GM19043 (cell line): ENCODE measurements at regions not wholly inside any gene's neighbourhood (a gene's known extent, or its start where the extent isn't known, plus 50 kb on each side); places are given as distances from the start of the nearest gene placed in this dataset.
"Not testable (repeated sequence)": the region's sequence is repeated elsewhere in the genome, so short reads cannot be mapped to it uniquely, and the experiment has no call there.

Experiments used
- ATAC-seq: cut with Tn5 transposase; IDR thresholded peaks from one replicate; pipeline ENCODE4 v1.9.1; 2021; ENCODE audit warnings: low read depth; ENCODE audit not compliant: unreplicated experiment

DNA sequence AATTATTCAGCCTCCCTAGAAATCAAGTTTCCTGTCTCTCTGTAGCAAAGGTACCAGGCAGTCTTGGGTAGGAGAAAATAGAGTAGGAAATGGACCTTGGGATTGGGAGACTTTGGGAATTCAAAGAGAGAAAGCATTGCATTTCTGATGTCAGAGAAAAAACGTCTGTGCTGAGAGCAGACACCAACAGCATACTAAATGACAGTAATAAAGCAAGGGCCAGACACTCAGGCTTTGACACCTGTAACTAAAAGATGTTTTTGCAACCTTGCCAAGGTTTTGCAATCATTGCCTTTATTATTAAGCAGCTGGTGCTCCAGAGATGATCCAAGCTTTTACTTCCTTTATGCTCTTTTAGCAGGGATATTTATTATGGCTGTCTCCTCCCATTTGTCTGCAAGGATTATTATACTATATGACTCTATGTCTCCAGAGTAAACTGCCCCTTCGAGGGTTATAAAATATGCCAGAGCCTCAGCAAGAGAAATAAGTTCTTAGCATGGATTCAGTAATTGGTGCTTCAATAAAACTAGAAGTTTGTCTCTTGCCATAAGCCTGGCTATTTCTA, 85.2 kb upstream of the GRAMD1B start:
- no peak for ATAC-seq

DNA sequence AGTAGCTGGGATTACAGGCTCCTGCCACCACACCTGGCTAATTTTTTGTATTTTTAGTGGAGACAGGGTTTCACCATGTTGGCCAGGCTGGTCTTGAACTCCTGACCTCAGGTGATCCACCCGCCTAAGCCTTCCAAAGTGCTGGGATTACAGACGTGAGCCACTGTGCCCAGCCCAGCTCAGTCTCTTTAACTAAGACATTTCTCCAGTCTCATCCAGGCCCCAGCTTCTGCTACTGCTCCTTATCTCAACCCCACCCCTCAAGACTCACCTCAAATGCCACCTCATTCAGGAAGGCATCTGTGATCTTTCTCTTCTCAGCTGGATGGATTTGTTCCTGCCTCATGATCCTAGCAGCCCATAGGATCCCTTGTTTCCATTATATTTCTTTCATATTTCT, 85.9 kb upstream of the GRAMD1B start:
- ATAC-seq, result not testable (repeated sequence)

DNA sequence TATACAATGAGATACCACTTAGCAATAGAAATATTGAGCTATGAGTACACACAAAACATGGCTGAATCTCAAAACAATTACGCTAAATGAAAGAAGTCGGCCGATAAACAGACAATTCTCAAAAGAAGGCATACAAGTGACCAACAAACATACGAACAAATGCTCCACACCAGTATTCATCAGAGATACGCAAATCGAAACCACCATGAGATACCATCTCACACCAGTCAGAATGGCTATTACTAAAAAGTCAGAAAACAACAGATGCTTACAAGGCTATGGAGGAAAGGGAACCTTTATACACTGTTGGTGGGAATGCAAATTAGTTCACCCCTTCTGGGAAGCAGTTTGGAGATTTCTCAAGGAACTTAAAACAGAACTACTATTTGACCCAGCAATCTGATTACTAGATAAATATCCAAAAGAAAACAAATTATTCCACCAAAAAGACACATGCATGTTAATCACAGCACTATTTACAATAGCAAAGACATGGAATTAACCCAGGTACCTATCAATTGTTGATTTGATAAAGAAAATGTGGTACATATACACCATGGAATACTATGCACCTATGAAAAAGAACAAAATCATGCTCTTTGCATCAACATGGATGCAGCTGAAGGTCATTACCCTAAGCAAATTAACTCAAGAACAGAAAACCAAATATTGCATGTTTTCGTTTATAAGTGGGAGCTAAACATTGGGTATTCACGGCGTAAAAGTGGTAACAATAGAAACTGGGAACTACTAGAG, 90.9 kb upstream of the GRAMD1B start:
- no peak for ATAC-seq

DNA sequence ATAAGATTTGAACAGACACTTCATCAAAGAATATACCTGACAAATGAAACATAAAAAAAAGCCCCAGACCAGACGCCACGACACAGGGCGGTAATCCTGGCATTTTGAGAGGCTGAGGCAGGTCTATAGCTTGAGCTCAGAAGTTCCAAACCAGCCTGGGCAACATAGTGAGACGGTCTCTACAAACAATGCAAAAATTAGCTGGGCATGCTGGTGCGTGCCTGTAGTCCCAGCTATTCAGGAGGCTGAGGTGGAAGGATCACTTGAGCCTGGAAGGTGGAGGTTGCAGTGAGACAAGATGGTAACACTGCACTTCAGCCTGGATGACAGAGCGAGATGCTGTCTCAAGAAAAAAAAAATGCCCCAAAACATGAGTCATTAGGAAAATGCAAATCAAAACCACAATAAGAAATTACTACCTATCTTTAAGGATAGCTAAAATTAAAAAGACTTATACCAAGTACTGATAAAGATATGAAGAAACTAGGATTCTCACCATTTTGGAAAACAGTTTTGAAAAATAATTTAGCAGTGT, 91.7 kb upstream of the GRAMD1B start:
- ATAC-seq, result no peak

DNA sequence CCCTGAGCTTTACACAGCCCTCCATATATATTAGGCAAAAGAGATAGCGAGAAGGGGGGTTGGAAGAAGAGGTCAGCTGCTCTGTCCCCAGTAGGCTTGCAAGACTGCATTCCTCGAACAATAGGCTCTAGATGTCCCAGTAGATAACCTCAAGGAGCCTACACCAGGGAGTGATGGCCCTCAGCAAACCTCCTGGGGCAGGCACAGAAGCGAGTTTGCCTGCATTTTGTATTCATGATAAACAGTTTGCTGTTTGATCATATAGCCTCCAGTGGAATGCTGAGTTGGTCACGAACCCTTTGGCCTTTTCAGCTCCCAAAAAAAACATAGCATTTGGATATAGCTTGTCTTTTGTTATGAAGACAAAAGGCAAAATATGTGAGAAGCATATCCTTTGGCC, 95.1 kb upstream of the GRAMD1B start:
- ATAC-seq, result no peak

DNA sequence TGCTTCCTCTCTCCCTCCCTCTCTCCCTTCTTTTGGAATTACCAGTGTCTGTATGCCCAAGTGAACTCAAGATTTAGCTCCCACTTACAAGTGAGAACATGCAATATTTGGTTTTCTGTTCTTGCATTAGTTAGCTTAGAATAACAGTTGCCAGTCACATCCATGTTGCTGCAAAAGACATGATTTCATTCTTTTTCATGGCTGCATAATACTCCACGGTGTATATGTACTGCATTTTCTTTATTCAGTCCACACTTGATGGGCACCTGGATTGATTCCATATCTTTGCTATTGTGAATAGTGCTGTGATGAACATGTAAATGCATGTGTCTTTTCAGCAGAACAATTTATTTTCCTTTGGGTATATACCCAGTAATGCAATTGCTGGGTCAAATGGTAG, 97.5 kb upstream of the GRAMD1B start:
- ATAC-seq, result not testable (repeated sequence)

DNA sequence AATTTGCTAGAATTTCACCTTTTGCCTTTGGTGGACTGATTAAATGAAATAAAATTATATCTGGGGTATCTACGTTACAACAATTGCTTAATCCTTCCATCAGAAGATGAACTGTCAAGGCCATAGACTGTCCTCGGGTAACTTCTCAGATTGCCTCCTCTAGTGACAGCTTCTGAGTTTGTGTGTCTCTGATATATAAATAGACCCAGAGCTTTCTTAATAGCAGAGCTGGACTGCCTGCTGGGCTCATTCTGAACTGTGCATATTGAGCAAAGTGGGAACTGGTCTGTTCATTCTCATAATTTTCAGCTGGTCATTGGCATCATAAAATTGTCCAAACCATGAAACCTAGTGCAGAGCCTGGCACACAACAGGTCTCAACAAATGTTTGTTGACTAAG, 99.1 kb upstream of the GRAMD1B start:
- ATAC-seq, result no peak

DNA sequence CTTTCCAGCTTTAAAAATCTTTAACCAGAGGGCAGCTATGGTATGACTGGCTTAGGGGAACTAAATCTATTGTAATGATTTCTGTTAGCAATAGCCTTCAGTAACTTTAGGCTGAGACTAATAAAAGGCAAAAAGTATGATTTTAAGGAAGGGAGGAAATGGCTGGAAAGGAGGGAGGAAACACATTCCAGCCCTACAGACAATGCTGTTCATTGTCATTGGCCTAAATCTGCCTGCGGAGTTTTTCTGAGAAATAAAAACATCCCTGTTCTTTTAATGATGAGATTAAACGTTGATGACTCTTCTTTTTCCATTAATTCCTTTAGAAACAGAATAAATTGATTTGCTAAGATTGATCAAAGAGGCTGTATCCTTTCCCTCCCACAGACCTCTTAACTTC, 99.6 kb upstream of the GRAMD1B start:
- ATAC-seq, result no peak

DNA sequence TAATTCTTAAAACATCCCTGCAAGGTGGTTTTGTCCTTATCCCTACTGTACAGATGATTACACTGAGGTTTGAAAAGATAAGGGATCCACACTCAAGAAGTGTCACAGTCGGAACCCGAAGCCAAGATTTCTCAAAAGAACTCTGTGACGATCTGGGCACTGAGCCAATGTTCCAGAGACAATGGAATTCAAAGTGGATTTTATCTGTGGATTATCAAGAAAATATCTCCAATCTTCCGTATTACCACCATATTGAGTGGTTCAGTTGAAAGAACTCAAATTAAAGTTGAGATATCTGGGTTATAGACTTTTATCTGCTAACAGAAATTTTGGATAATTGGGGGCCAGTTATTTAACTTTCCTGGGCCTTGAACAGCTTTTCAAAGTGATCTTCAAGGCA, 100.0 kb upstream of the GRAMD1B start:
- ATAC-seq, result no peak

DNA sequence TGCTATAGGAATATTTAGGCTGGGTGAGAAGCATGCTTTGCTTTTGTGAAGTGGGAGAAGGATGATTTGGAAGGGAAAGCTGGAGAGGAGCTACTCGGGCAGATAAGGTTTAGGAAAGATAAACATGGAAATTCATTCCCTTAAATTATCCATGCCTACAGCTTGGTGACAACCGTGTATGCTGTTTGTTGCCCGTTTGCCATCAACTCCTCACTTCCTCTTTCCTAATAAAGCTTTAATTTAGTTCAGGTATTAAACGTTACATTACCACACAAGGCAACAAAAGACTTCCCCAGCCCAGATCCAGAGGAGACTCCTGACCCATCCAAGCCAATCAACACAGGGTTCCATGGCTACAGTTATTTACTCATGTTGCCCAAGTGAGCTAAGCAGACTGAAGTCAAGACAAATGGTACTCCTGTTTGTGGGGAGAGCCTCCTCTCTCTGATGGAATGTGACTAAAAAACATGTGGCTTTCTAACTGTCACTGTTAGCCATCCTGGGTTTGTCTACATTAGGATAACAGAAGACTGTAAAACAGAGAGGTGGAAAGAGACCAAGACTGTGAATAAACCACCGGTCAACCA, 101.7 kb upstream of the GRAMD1B start:
- ATAC-seq, result no peak

DNA sequence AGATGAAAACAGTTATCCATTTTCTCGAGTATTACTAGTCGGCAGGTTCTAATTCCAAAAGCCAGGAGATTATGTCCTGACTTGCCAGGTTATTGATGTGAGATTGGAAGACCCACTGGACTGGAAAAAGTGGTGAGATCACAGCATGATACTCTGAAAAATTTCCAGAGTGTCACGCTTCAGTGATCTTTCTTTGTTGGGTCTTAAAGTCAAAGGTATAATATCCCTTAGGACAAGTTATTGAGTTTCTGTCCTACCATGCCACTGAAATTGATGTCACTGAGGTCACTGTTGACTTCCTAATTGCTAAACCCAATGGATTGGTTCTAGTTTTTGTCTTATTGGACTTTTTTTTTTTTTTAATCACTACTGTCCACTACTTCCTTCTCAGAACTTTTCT, 104.5 kb upstream of the GRAMD1B start:
- ATAC-seq, result no peak

DNA sequence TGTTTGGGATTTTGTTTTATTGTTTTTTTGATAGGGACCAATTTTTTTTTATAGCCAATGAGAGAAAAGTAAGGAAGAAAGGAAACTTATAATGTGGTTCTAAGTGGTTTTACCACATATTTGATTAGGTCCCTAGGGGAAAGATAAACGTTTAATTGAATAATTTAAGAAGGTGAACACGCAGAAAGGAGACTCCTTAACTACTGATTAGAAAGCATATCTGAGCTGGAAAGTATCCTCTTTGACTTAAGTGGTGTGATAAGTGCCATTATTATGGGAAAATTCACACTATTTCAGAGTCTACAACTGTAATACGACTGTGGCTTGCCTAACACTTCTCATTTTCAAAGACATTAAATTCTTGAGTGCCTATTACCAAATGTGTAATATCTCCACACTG, 106.5 kb upstream of the GRAMD1B start:
- ATAC-seq, result no peak

DNA sequence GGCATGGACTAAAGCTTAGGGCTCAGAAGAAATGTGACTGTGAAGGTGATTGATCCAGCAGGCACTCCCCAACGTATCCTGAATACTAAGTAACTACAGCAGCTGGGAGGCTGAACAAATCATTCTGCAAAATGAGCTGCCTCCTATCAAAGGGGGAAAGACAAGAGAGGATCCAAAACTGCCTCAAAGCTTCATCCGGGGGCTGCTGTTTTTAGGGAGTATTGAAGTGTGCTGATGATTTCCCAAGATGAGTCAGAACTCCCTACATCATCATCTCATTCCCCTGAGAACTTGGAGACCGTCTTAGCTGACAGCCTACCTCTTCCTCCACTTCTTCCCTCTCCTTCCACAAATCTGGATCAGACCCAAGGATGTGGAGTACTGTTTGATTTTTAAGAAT, 108.4 kb upstream of the GRAMD1B start:
- no peak for ATAC-seq

DNA sequence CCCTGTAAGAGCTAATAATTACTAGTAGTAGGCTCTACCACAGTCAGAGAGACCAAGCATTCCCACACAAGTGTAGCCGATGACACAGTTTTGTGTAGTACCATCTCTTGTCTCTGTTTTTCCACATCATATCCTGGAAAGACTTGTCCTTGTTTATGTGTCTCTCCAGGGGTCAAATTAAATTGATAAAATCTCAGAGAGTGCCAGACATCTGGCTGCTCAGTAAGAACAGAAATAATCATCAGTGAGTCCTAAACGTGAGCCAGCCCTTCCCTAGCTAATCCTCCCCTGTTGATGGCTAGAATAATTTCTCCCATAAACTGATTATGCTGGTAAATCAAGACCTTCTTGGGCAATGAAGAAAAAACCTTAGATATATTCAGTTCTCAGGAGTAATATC, 111.4 kb upstream of the GRAMD1B start:
- ATAC-seq, result no peak

DNA sequence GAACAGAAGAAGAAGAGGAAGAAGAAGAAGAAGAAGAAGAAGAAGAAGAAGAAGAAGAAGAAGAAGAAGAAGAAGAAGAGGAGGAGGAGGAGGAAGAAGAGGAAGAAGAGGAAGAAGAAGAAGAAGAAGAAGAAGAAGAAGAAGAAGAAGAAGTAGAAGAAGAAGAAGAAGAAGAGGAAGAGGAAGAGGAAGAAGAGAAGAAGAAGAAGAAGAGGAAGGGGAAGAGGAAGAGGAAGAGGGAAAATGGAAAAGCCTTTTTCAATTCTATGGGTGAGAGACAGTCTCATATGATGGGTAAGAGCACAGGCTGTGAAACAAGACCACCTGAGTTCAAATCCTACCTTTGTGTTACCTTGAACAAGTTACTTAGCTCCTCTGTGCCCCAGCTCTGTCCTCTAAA, 111.9 kb upstream of the GRAMD1B start:
- ATAC-seq, result not testable (repeated sequence)

DNA sequence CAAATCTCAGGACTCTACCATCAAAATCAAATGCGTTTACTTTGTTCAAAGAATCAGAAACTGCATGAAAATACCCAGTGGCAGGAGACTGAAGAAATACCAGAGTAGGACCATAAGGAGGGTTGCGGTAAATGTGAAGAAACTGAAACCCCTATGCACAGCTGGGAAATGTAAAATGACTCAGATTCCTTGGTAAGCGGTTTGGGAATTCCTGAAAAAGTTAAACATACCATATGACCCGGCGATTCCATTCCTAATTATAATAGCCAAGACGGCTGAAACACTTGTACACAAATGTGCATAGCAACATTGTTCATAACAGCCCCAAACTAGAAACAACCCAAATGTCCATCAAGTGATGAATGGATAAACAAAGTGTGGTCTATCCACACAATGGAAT, 114.1 kb upstream of the GRAMD1B start:
- no peak for ATAC-seq

DNA sequence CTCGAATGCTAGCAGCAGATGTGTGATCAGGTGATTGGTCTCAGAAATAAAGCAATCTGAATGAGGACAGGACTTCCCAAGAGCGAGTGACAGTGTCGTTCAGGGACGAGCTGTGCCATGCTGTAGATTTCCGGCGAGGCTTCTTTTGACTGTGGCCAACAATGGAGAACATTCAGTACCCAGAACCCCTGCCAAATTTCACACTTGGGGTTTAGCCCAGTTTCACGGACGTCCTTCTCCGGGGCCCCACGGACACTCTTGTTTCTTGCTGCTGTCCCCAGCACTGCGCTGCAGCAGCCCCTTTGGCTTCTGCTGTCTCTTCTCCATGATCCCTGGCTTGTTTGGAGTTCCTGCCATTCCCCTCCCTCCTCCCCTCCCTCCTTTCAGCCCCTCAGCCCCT, 115.1 kb upstream of the GRAMD1B start:
- ATAC-seq, result no peak

DNA sequence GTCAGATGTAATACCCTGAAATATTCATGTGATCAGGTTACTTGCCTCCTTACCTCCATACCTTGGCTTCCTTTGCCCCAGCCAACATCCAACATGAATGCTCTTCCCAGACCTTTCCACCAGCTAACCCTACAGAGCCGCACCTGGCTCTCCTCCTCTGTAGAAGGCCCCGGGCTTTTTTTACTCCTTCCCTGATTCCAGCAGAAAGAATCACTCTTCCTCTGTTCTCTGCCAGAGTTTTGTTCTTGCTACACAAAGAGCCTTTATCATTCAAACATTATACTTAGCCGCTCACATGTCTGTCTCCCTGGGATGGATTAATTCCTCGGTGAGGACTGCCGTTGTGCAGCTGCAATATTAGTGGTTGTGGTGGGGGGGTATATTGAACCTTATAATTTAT, 116.8 kb upstream of the GRAMD1B start:
- ATAC-seq, result no peak

DNA sequence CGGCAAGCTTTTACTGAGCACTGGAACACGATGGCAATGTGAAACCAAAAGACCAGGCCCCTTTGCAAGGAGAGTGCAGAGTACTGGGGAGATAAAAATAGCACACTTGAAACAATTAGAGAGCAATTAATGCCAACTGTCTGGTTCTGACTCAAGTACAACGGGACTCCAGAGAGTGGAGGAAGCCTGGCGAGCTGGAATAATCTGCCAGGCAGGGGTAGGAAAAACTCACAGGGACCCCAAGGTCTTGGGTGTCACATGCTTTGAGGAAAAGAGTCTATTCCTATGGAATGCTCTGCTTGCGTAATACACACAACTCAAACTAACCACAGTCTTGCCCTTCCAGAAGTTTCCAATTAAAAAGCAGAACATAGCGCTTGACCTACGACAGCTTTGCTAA, 113.0 kb upstream of the CLMP start:
- no peak for ATAC-seq

DNA sequence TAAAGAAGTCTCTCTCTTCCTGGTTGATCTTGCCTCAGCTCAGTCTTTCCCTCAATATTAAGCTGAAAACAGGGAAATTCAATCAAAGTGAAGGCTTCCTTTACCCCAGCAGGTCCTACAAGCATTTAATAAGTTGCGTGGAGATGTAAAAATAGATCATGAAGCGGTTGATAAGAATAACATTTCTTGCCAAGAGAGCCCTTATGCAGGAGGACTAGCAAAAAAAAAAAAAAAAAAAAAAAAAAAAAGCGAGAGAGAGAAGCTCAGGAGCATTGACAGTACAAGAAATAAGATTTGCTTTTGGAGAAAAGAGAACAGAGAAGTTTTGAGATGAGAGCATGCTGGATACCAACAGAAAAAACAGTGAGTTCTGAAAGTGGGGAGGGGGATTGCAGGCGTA, 112.2 kb upstream of the CLMP start:
- ATAC-seq, result no peak

DNA sequence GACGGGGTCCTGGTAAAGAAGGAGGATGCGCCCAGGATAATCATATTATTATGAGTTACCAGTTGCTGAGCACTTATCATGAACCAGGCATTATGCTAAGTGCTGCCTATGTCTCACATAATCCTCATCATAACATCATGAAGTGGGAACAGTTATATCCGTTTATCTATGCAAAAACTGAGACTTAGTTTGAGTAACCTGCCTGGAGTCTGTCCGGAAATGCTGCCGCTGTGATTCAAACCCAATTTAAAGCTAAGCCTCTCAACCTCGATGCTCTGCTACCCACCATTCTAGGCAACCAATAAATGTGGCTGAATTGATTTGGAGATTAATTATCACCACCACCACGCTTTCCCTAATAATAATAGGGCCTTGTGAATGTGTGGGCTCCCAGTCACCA, 111.5 kb upstream of the CLMP start:
- no peak for ATAC-seq
